ENCODE measurements at regions not wholly inside any gene's neighbourhood (a gene's known extent, or its start where the extent isn't known, plus 50 kb on each side); places are given as distances from the start of the nearest gene placed in this dataset.
A peak's percentile ranks its signal among the peaks of the same experiment; 100 is the strongest.

GRCh38 chr2:104787298-104788065, 66.4 kb upstream of the POU3F3 start:
- H3K27me3 ChIP-seq (ENCODE audit: control insufficient read depth in 3 of 3, insufficient read depth in 3 of 3, low read length in 2 of 3): peaks cover 0 to 7% (median 0%) of the 10 kb centered on the region in 3 donors
- H3K36me3 ChIP-seq (ENCODE audit: control insufficient read depth in 4 of 4, insufficient read depth in 4 of 4, low read length in 4 of 4): no peaks in the 10 kb centered on the region
- H3K4me3 ChIP-seq: no peak overlapping the region
- H3K4me1 ChIP-seq (ENCODE audit: control insufficient read depth in 5 of 5, insufficient read depth in 5 of 5, low read length in 5 of 5): no peaks in the 10 kb centered on the region
- no peak overlapping the region for H3K9ac ChIP-seq (ENCODE audit: insufficient read depth in 1 of 2, low read length in 2 of 2)
- DNase-seq (no peak), ATAC-seq (ENCODE audit: insufficient read depth, low FRiP score) (no peak)
- peaks cover 0 to 5% (median 0%) of the 10 kb centered on the region in 4 donors for H3K9me3 ChIP-seq (ENCODE audit: control insufficient read depth in 4 of 4, insufficient read depth in 3 of 4, low read length in 3 of 4)
- no peak for TF ChIP-seq CTCF (IDR thresholded peaks at IDR 0.05; ENCODE audit: control extremely low read depth, extremely low read depth)
- 68 to 74% methylated on average over 8 of the region's 8 CpGs for WGBS, 2 donors
- no peak overlapping the region for H3K27ac ChIP-seq (ENCODE audit: low read depth in 1 of 2, low read length in 1 of 2)

GRCh38 chr2:104788742-104789455, 65.0 kb upstream of the POU3F3 start:
- no peak for TF ChIP-seq CTCF (IDR thresholded peaks at IDR 0.05; ENCODE audit: control extremely low read depth, extremely low read depth)
- Histone ChIP-seq H3K36me3 (ENCODE audit: control insufficient read depth in 4 of 4, insufficient read depth in 4 of 4, low read length in 4 of 4) (no peaks in the 10 kb centered on the region), H3K9ac (ENCODE audit: insufficient read depth in 1 of 2, low read length in 2 of 2) (no peak overlapping the region), H3K27ac (ENCODE audit: low read depth in 1 of 2, low read length in 1 of 2) (no peak overlapping the region), H3K4me3 (no peak overlapping the region), H3K4me1 (ENCODE audit: control insufficient read depth in 5 of 5, insufficient read depth in 5 of 5, low read length in 5 of 5) (no peaks in the 10 kb centered on the region), H3K27me3 (ENCODE audit: control insufficient read depth in 3 of 3, insufficient read depth in 3 of 3, low read length in 2 of 3) (peaks cover 0 to 7% (median 0%) of the 10 kb centered on the region in 3 donors), H3K9me3 (ENCODE audit: control insufficient read depth in 4 of 4, insufficient read depth in 3 of 4, low read length in 3 of 4) (peaks cover 0 to 5% (median 0%) of the 10 kb centered on the region in 4 donors)
- WGBS, 2 donors: 83 to 89% methylated on average over 16 of the region's 16 CpGs
- DNase-seq (no peak), ATAC-seq (ENCODE audit: insufficient read depth, low FRiP score) (no peak)

- no peak for TF ChIP-seq CTCF (IDR thresholded peaks at IDR 0.05; ENCODE audit: control extremely low read depth, extremely low read depth)
- peaks cover 0 to 4% (median 0%) of the 10 kb centered on the region in 4 donors for H3K9me3 ChIP-seq (ENCODE audit: control insufficient read depth in 4 of 4, insufficient read depth in 3 of 4, low read length in 3 of 4)
- no peak overlapping the region for H3K27ac ChIP-seq (ENCODE audit: low read depth in 1 of 2, low read length in 1 of 2)
- no peaks in the 10 kb centered on the region for H3K4me1 ChIP-seq (ENCODE audit: control insufficient read depth in 5 of 5, insufficient read depth in 5 of 5, low read length in 5 of 5)
- H3K4me3 ChIP-seq: no peak overlapping the region
- no peak for ATAC-seq (ENCODE audit: insufficient read depth, low FRiP score)
- 59 to 74% methylated on average over 18 of the region's 18 CpGs for WGBS, 2 donors
- no peak overlapping the region for H3K9ac ChIP-seq (ENCODE audit: insufficient read depth in 1 of 2, low read length in 2 of 2)
- H3K36me3 ChIP-seq (ENCODE audit: control insufficient read depth in 4 of 4, insufficient read depth in 4 of 4, low read length in 4 of 4): no peaks in the 10 kb centered on the region
- DNase-seq: peak in 1 of 3 donors; percentile 17
- peaks cover 0 to 7% (median 0%) of the 10 kb centered on the region in 3 donors for H3K27me3 ChIP-seq (ENCODE audit: control insufficient read depth in 3 of 3, insufficient read depth in 3 of 3, low read length in 2 of 3)
Measured at GRCh38 chr2:104790100-104790811, 63.7 kb upstream of the POU3F3 start.
